ENCODE measurements at regions not wholly inside any gene's neighbourhood (a gene's known extent, or its start where the extent isn't known, plus 50 kb on each side); places are given as distances from the start of the nearest gene placed in this dataset.

DNA sequence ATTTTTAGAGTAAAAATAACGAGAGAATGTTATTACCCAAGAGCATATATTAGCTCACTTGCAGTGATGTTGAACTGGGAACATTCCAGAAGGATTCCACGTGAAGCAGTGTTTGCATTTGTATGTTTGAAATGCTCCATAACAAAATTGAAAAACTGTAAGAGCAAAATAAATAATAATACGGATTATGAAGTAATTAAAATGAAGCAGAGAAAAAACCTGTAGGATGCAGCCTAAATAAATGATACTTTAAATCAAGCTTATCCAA is 203.3 kb downstream of the BAMBI start:
- TF ChIP-seq CTCF (IDR thresholded peaks at IDR 0.05) (no peak), POLR2A (IDR thresholded peaks at IDR 0.05) (no peak)

Data from lower leg skin (tissue), 3 donors.